ENCODE measurements at regions not wholly inside any gene's neighbourhood (a gene's known extent, or its start where the extent isn't known, plus 50 kb on each side); places are given as distances from the start of the nearest gene placed in this dataset.

GRCh38 chr5:56459394-56460194 is 226.5 kb upstream of the ANKRD55 start:
- no peak overlapping the region for H3K4me3 ChIP-seq
- no peak for DNase-seq
- WGBS, 5 donors, result 65 to 83% (median 73%) methylated on average over 6 of the region's 6 CpGs
- TF ChIP-seq POLR2A (IDR thresholded peaks at IDR 0.05) (no peak), POLR2AphosphoS5 (IDR thresholded peaks at IDR 0.05) (no peak), CTCF (IDR thresholded peaks at IDR 0.05) (no peak), EP300 (IDR thresholded peaks at IDR 0.05) (no peak)
- peaks cover 8 to 17% (median 9%) of the 10 kb centered on the region in 4 donors for H3K4me1 ChIP-seq
- no peaks in the 10 kb centered on the region for H3K27me3 ChIP-seq
- no peaks in the 10 kb centered on the region for H3K36me3 ChIP-seq
- H3K9me3 ChIP-seq, result no peaks in the 10 kb centered on the region
- no peak overlapping the region for H3K27ac ChIP-seq
- intact Hi-C loops (cut with DNase I; ENCODE audit: low total_unique reads), result no loop called here

DNA sequence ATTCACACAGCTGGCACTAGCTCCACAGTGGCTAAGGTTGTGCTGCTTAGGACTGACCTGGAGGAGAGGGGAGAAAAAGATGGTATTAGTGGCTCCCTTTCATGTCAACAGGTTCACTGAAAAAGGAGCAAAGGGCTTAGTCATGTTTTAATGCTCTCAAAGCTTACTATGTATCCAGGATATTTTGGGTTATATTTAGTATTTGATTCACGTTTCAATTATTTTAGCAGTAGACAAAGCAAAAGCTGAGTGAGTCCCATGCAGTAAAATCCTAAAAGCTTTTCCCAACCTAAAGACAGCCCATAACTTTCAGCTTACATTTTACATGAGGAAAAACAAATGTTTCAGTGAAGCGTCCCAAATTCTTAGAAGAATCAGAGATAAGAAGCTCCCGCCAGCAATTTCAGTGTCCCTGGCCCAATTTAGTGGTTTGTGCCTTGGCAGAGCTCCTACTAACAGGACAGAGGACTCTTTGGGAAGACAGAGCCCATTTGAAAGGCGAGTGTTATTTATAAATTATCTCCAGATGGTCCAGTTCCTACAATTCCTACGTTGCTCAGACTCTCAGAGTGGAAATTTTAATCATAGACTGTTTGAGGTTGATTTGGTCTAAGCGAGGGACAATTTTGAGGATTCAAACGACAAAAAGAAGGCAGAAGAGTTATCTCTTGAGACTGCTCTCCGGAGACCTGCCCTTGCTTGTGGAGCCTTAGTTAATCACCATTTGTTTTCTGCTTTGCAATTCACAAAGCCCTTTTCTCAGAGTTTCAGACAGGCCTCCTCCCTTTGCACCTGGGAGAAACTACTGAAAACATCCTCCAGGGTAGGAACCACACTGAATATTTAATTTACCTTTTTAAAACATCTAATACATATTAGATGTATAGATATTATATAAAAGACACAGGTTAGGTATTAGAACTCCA is 225.0 kb upstream of the ANKRD55 start:
- WGBS, 5 donors, result 56 to 74% (median 68%) methylated on average over 8 of the region's 8 CpGs
- TF ChIP-seq CTCF (IDR thresholded peaks at IDR 0.05) (no peak), POLR2AphosphoS5 (IDR thresholded peaks at IDR 0.05) (no peak), POLR2A (IDR thresholded peaks at IDR 0.05) (no peak), EP300 (IDR thresholded peaks at IDR 0.05) (no peak)

GRCh38 chr5:56456002-56456401 is 222.9 kb upstream of the ANKRD55 start:
- Histone ChIP-seq H3K36me3 (no peaks in the 10 kb centered on the region), H3K27ac (no peak overlapping the region), H3K4me3 (no peak overlapping the region), H3K27me3 (no peaks in the 10 kb centered on the region), H3K4me1 (peaks cover 7 to 14% (median 9%) of the 10 kb centered on the region in 4 donors), H3K9me3 (no peaks in the 10 kb centered on the region)
- no peak for DNase-seq
- 83 to 92% (median 90%) methylated on average over 4 of the region's 4 CpGs for WGBS, 5 donors
- TF ChIP-seq EP300 (IDR thresholded peaks at IDR 0.05) (no peak), POLR2AphosphoS5 (IDR thresholded peaks at IDR 0.05) (no peak), POLR2A (IDR thresholded peaks at IDR 0.05) (no peak), CTCF (IDR thresholded peaks at IDR 0.05) (no peak)
- intact Hi-C loops (cut with DNase I; ENCODE audit: low total_unique reads), result no loop called here

More for the DNA sequence above, 225.0 kb upstream of the ANKRD55 start:
- H3K27me3 ChIP-seq, result no peaks in the 10 kb centered on the region
- peak in 1 of 2 donors; percentile 83 for DNase-seq
- H3K27ac ChIP-seq, result peak overlapping the region in 1 of 5 donors; percentile 9
- no peak overlapping the region for H3K4me3 ChIP-seq
- H3K4me1 ChIP-seq, result peaks cover 8 to 17% (median 9%) of the 10 kb centered on the region in 4 donors
- H3K9me3 ChIP-seq, result no peaks in the 10 kb centered on the region
- intact Hi-C loops (cut with DNase I; ENCODE audit: low total_unique reads), result no loop called here
- H3K36me3 ChIP-seq, result no peaks in the 10 kb centered on the region

- no peak for DNase-seq
- Histone ChIP-seq H3K36me3 (no peaks in the 10 kb centered on the region), H3K4me3 (no peak overlapping the region), H3K27me3 (no peaks in the 10 kb centered on the region), H3K27ac (no peak overlapping the region), H3K9me3 (no peaks in the 10 kb centered on the region), H3K4me1 (peaks cover 1 to 8% (median 6%) of the 10 kb centered on the region in 4 donors)
- TF ChIP-seq EP300 (IDR thresholded peaks at IDR 0.05) (no peak), CTCF (IDR thresholded peaks at IDR 0.05) (no peak), POLR2A (IDR thresholded peaks at IDR 0.05) (no peak), POLR2AphosphoS5 (IDR thresholded peaks at IDR 0.05) (no peak)
- 88 to 100% (median 91%) methylated on average over 3 to 4 of the region's 4 CpGs for WGBS, 5 donors
- intact Hi-C loops (cut with DNase I; ENCODE audit: low total_unique reads), result no loop called here
Observed at GRCh38 chr5:56455417-56455816, 222.3 kb upstream of the ANKRD55 start.

Data from stomach (tissue), 8 donors.